PC-3 (cell line): ENCODE measurements at regions not wholly inside any gene's neighbourhood (a gene's known extent, or its start where the extent isn't known, plus 50 kb on each side); places are given as distances from the start of the nearest gene placed in this dataset.
A peak's percentile ranks its signal among the peaks of the same experiment; 100 is the strongest.

ENCODE experiments used
- ATAC-seq: fragments of 200-7000 bp; cut with Tn5 transposase; 2 replicates; pipeline ENCODE4 v1.9.1; 2020; ENCODE audit warnings: mild to moderate bottlenecking, moderate library complexity
- BruUV-seq: library from RNA; stranded (reverse); fragments of 400-500 nt; replicated peaks from 2 replicates; lab custom pipeline; 2021; lab: Mats Ljungman, UMichigan
- CTCF ChIA-PET: fragments of 300-600 bp; sonication (Branson Sonifier 250); formaldehyde crosslinking; loops from one replicate; lab custom pipeline; 2022; ENCODE audit warnings: antibody characterized with exemption; lab: Charles Lee
- POLR2A ChIA-PET: fragments of 300-600 bp; sonication (Branson Sonifier 250); formaldehyde crosslinking; loops from one replicate; lab custom pipeline; 2022; ENCODE audit warnings: antibody characterized with exemption; ENCODE audit not compliant: unreplicated experiment; lab: Charles Lee
- DNase-seq: peaks from one replicate; pipeline ENCODE4 v3.0.0-alpha.2; 2015
- H2AFZ ChIP-seq: fragments of 300-600 bp; sonication (generic); 2 replicates; pipeline ENCODE4 v1.6.0; 2016; ENCODE audit warnings: antibody characterized with exemption, low read length
- H3F3A ChIP-seq: fragments of 300-600 bp; sonication (generic); one replicate; pipeline ENCODE4 v1.6.0; 2017; ENCODE audit warnings: antibody characterized with exemption, low read length, control low read depth, mild to moderate bottlenecking; ENCODE audit not compliant: unreplicated experiment
- H3K27ac ChIP-seq: fragments of 300-600 bp; sonication (generic); 2 replicates; pipeline ENCODE4 v1.5.1; 2016; ENCODE audit warnings: mild to moderate bottlenecking, low read length
- H3K27me3 ChIP-seq: fragments of 300-600 bp; sonication (generic); 2 replicates; pipeline ENCODE4 v1.6.1; 2016; ENCODE audit warnings: low read length, mixed read lengths
- H3K36me3 ChIP-seq: fragments of 300-600 bp; sonication (generic); 2 replicates; pipeline ENCODE4 v1.6.1; 2016; ENCODE audit warnings: low read depth, mixed run types, low read length, mixed read lengths
- H3K4me1 ChIP-seq: fragments of 300-600 bp; sonication (generic); 2 replicates; pipeline ENCODE4 v1.5.1; 2016; ENCODE audit warnings: low read length; ENCODE audit not compliant: insufficient read depth
- H3K4me2 ChIP-seq: fragments of 300-600 bp; sonication (generic); 2 replicates; pipeline ENCODE4 v1.6.0; 2016; ENCODE audit warnings: low read length
- H3K4me3 ChIP-seq: fragments of 300-600 bp; sonication (generic); 2 replicates; pipeline ENCODE4 v1.5.1; 2016; ENCODE audit warnings: mild to moderate bottlenecking, low read length, mixed read lengths
- H3K79me2 ChIP-seq: fragments of 300-600 bp; sonication (generic); 2 replicates; pipeline ENCODE4 v1.6.1; 2017; ENCODE audit warnings: low read length, mixed read lengths
- H3K9ac ChIP-seq: fragments of 300-600 bp; sonication (generic); 2 replicates; pipeline ENCODE4 v1.6.0; 2016; ENCODE audit warnings: mild to moderate bottlenecking, low read length
- H3K9me2 ChIP-seq: fragments of 300-600 bp; sonication (generic); replicated peaks from 2 replicates; pipeline ENCODE4 v1.6.1; 2016; ENCODE audit warnings: mixed run types, low read length, mixed read lengths
- H3K9me3 ChIP-seq: fragments of 300-600 bp; sonication (generic); 2 replicates; pipeline ENCODE4 v1.6.1; 2016; ENCODE audit warnings: low read length, mixed read lengths
- H4K20me1 ChIP-seq: fragments of 300-600 bp; sonication (generic); 2 replicates; pipeline ENCODE4 v1.6.1; 2016; ENCODE audit warnings: low read length, mixed read lengths
- CTCF ChIP-seq: fragments of 300-600 bp; sonication (generic); conservative IDR thresholded peaks from 2 replicates; pipeline ENCODE4 v1.5.1; 2017; ENCODE audit warnings: antibody characterized with exemption, low read depth, mild to moderate bottlenecking, low read length
- EZH2 ChIP-seq: fragments of 300-600 bp; sonication (generic); IDR thresholded peaks from one replicate; pipeline ENCODE4 v1.6.1; 2017; ENCODE audit warnings: antibody characterized with exemption, mild to moderate bottlenecking, low read length; ENCODE audit not compliant: unreplicated experiment
- EZH2phosphoT487 ChIP-seq: fragments of 300-600 bp; sonication (generic); IDR thresholded peaks from 2 replicates; pipeline ENCODE4 v1.6.1; 2018; ENCODE audit warnings: mild to moderate bottlenecking, antibody characterized with exemption, low read length, borderline replicate concordance
- intact Hi-C: fragments of 100-400 bp; cut with micrococcal nuclease; formaldehyde crosslinking; loops from 2 replicates; pipeline ENCODE4 v1.9.0; 2023

DNA sequence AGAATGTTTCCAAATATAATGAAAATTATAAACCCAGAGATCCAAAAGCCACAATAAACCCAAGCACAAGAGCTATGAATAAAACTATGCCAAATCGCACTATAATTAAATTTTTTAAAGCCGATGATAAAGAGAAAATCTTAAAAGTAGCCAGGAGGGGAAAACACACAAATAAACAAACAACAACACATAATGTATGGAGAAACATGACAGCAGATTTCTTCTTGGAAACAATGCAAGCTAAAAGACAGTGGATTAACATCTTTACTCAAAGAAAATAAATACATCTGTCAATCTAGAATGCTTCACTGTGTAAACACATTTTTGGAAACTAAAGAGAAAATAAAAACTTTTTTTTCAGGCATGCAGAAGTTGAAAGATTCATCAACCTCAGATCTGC lies 53.0 kb upstream of the SMOX start:
- POLR2A ChIA-PET = no interaction called here
- TF ChIP-seq EZH2phosphoT487 (no peak), CTCF (no peak), EZH2 (no peak)

DNA sequence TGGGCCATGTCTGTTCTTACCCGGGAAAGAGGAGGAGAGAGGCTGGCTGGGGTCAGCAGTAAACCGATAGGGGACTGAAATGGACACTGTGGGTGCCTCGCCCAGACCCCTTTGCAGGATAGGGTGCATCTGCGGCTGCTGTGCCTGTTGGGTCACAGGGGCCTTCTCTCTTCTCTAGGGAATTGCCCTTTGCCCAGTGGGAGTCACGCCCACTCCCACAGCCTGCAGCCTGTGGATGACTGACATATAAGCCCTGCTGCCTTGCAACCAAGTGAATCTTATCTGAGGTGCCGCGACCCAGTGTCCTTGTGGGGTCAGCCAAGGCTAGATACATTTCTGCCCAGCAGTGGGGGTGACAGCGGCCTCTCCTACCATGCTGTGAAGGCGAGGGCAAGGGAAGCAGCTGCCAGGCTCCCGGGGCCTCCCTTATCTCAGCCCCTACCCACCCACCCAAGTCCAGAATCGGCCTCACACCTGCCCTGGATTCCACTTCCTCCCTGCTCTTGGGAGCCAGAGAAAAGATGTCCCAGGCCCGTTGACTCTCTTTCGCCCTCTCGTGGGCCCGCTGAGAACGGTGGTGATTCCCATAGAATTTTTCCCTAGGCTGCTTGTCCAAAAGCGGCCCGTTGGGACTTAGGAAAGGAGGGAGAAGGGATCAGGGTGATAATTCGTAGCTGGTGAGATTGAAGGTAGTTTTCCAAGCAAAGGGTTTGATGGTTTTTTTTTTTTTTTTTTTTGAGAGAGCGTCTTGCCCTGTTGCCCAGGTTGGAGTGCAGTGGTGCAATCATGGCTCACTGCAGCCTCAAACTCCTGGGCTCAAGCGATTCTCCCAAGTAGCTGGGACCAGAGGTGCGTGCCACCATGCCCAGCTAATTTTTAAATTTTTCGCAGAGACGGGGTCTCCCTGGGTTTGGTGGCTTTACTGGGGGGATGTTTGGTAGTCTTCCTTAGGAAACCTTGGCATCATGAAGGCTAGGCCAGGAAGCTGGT lies 56.8 kb upstream of the SMOX start:
- DNase-seq = peak; percentile 76
- Histone ChIP-seq H3K9me3 (peaks cover 13% of the 10 kb centered on the region), H3K4me1 (no peaks in the 10 kb centered on the region), H3K4me2 (no peak overlapping the region), H3K27ac (no peak overlapping the region), H3K79me2 (no peaks in the 10 kb centered on the region), H3F3A (no peaks in the 10 kb centered on the region), H4K20me1 (no peaks in the 10 kb centered on the region), H3K9ac (no peak overlapping the region), H3K4me3 (no peak overlapping the region), H3K27me3 (no peaks in the 10 kb centered on the region), H3K9me2 (no peaks in the 10 kb centered on the region), H2AFZ (no peak overlapping the region), H3K36me3 (no peaks in the 10 kb centered on the region)
- ChIA-PET POLR2A (no interaction called here), CTCF (no interaction called here)
- no TSS peak for BruUV-seq
- peak; percentile 76 for ATAC-seq
- intact Hi-C loops = no loop called here
- no peak for TF ChIP-seq EZH2
- TF ChIP-seq CTCF = peak; percentile 71

More for the DNA sequence above, 53.0 kb upstream of the SMOX start:
- H3K27me3 ChIP-seq = no peaks in the 10 kb centered on the region
- H3K79me2 ChIP-seq = no peaks in the 10 kb centered on the region
- BruUV-seq = no TSS peak
- H3K9ac ChIP-seq = no peak overlapping the region
- CTCF ChIA-PET = no interaction called here
- peaks cover 13% of the 10 kb centered on the region for H3K9me3 ChIP-seq
- no peak overlapping the region for H2AFZ ChIP-seq
- H4K20me1 ChIP-seq = no peaks in the 10 kb centered on the region
- no peak for DNase-seq
- no peak overlapping the region for H3K27ac ChIP-seq
- no peaks in the 10 kb centered on the region for H3K36me3 ChIP-seq
- H3K4me2 ChIP-seq = no peak overlapping the region
- H3F3A ChIP-seq = no peaks in the 10 kb centered on the region
- intact Hi-C loops = no loop called here
- H3K4me3 ChIP-seq = no peak overlapping the region
- ATAC-seq = no peak
- no peaks in the 10 kb centered on the region for H3K4me1 ChIP-seq
- no peaks in the 10 kb centered on the region for H3K9me2 ChIP-seq
